OCI-LY3 (cell line): ENCODE measurements at regions not wholly inside any gene's neighbourhood (a gene's known extent, or its start where the extent isn't known, plus 50 kb on each side); places are given as distances from the start of the nearest gene placed in this dataset.

ENCODE experiments used
- H2AFZ ChIP-seq: fragments of 200-600, 300-600 bp; shearing (Covaris generic); 2 replicates; pipeline ENCODE4 v1.6.0; 2014; ENCODE audit warnings: antibody characterized with exemption, low read depth, low read length
- H3K27ac ChIP-seq: fragments of 200-600, 300-600 bp; sonication (generic); 2 replicates; pipeline ENCODE4 v1.5.1; 2014; ENCODE audit warnings: mild to moderate bottlenecking, low read length, moderate library complexity, mixed read lengths
- H3K27me3 ChIP-seq: fragments of 200-600, 300-600 bp; sonication (generic); 2 replicates; pipeline ENCODE4 v1.6.1; 2014; ENCODE audit warnings: low read depth, low read length, mixed read lengths
- H3K36me3 ChIP-seq: fragments of 200-600, 300-600 bp; sonication (generic); replicated peaks from 2 replicates; pipeline ENCODE3; 2014; ENCODE audit warnings: low read depth, low read length, mixed read lengths
- H3K4me1 ChIP-seq: fragments of 300-600, 200-600 bp; sonication (generic); 2 replicates; pipeline ENCODE4 v1.6.1; 2014; ENCODE audit warnings: low read length, mixed read lengths
- H3K4me2 ChIP-seq: fragments of 200-600, 300-600 bp; sonication (generic); 2 replicates; pipeline ENCODE4 v1.6.1; 2014; ENCODE audit warnings: low read length, mixed read lengths
- H3K4me3 ChIP-seq: fragments of 300-600, 200-600 bp; sonication (generic); 2 replicates; pipeline ENCODE4 v1.5.1; 2014; ENCODE audit warnings: antibody characterized with exemption, mild to moderate bottlenecking, low read length, moderate library complexity
- H3K79me2 ChIP-seq: fragments of 300-600, 200-600 bp; shearing (Covaris generic); 2 replicates; pipeline ENCODE4 v1.6.1; 2014; ENCODE audit warnings: mild to moderate bottlenecking, low read length, mixed read lengths
- H3K9ac ChIP-seq: fragments of 300-600, 200-600 bp; shearing (Covaris generic); 2 replicates; pipeline ENCODE4 v1.6.0; 2014; ENCODE audit warnings: mild to moderate bottlenecking, low read length, moderate library complexity
- H3K9me3 ChIP-seq: fragments of 200-600, 300-600 bp; shearing (Covaris generic); 2 replicates; pipeline ENCODE4 v1.6.1; 2014; ENCODE audit warnings: low read length, mixed read lengths; ENCODE audit not compliant: insufficient read depth
- H4K20me1 ChIP-seq: fragments of 200-600, 300-600 bp; sonication (generic); 2 replicates; pipeline ENCODE4 v1.6.1; 2016; ENCODE audit warnings: low read length, mixed read lengths; ENCODE audit not compliant: insufficient read depth
- EZH2phosphoT487 ChIP-seq: fragments of 200-600 bp; shearing (Covaris generic); IDR thresholded peaks from 2 replicates; pipeline ENCODE4 v1.6.1; 2018; ENCODE audit warnings: antibody characterized with exemption, mixed run types, low read depth
- TF ChIP-seq, protein P1 (sequence below): fragments of 200-600, 300-600 bp; sonication (generic); IDR thresholded peaks from 2 replicates; pipeline ENCODE4 v1.5.1; 2014; ENCODE audit warnings: antibody characterized with exemption, low read length, low read depth

DNA sequence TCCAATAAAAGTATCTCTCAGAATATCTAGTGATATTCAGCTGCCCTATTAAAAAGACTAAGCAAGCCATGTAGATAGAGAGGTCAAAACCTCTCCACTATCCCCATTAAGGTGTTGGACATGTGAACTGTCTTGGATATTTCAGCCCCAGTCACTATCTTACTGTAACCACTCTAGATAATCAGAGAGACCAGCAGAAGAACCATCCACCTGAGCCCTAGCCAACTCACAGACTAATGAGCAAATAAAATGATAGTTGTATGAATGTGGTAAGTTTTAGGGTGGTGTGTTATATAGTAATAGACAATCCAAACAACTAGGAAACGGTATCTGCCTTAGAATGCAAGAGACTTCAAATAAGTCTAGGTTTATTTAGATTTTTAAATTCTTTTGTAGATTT is 268.6 kb upstream of the KLF14 start:
- Histone ChIP-seq H3K4me3 (no peak overlapping the region), H3K4me1 (peaks cover 15% of the 10 kb centered on the region), H3K79me2 (no peaks in the 10 kb centered on the region), H4K20me1 (no peaks in the 10 kb centered on the region), H3K4me2 (no peak overlapping the region), H3K27ac (no peak overlapping the region), H2AFZ (no peak overlapping the region), H3K36me3 (peaks cover 11% of the 10 kb centered on the region), H3K9me3 (peaks cover 3% of the 10 kb centered on the region; the same call in 1 of the 2 replicates), H3K9ac (no peak overlapping the region), H3K27me3 (no peaks in the 10 kb centered on the region)
- TF ChIP-seq, protein P1, sequence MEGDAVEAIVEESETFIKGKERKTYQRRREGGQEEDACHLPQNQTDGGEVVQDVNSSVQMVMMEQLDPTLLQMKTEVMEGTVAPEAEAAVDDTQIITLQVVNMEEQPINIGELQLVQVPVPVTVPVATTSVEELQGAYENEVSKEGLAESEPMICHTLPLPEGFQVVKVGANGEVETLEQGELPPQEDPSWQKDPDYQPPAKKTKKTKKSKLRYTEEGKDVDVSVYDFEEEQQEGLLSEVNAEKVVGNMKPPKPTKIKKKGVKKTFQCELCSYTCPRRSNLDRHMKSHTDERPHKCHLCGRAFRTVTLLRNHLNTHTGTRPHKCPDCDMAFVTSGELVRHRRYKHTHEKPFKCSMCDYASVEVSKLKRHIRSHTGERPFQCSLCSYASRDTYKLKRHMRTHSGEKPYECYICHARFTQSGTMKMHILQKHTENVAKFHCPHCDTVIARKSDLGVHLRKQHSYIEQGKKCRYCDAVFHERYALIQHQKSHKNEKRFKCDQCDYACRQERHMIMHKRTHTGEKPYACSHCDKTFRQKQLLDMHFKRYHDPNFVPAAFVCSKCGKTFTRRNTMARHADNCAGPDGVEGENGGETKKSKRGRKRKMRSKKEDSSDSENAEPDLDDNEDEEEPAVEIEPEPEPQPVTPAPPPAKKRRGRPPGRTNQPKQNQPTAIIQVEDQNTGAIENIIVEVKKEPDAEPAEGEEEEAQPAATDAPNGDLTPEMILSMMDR: no peak
- TF ChIP-seq EZH2phosphoT487: no peak

DNA sequence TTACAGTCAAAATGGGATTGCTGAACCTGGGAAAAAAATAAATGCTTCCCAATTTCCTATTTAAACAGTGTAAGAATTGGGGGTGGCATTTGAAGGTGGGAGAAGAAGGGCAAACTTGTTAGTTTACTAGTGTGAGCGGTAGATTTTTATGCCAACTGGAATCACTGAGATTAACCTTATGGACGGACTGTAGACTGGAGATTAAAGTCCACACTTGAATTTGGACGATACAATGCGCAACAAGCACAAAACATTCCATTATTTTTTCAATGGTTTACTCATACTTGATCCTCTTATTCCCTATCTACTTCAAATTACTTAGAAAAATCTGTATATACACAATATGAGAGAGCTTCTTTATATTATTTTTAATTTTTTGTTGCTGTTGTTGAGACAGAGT is 269.6 kb upstream of the KLF14 start:
- Histone ChIP-seq H3K4me1 (peaks cover 26% of the 10 kb centered on the region), H3K9ac (no peak overlapping the region), H3K9me3 (peaks cover 3% of the 10 kb centered on the region; the same call in 1 of the 2 replicates), H3K4me3 (no peak overlapping the region), H3K27me3 (no peaks in the 10 kb centered on the region), H3K27ac (no peak overlapping the region), H3K36me3 (peaks cover 11% of the 10 kb centered on the region), H4K20me1 (no peaks in the 10 kb centered on the region), H3K79me2 (peaks cover 6% of the 10 kb centered on the region), H3K4me2 (no peak overlapping the region), H2AFZ (no peak overlapping the region)
- TF ChIP-seq EZH2phosphoT487: no peak
- TF ChIP-seq, protein P1: no peak

DNA sequence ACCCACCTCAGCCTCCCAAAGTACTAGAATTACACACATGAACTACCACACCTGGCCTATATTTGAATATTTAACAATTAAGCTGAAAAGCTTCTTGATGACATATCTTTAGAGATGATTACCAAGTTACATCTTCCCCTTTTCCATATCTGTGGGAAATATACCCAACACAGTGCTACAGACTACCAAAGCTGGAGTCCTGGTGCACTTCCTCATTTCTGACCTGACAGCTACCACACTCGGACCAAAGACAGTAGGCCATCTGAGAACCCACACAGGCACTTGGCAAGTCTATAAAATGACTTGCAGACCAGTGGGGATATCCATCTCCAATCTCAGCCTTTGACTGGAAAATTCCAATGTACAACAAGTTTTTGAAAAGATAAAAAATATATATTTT is 270.4 kb upstream of the KLF14 start:
- Histone ChIP-seq H2AFZ (no peak overlapping the region), H3K9me3 (peaks cover 3% of the 10 kb centered on the region; the same call in 1 of the 2 replicates), H3K4me3 (no peak overlapping the region), H4K20me1 (no peaks in the 10 kb centered on the region), H3K4me1 (peaks cover 33% of the 10 kb centered on the region), H3K79me2 (peaks cover 8% of the 10 kb centered on the region), H3K9ac (no peak overlapping the region), H3K36me3 (peaks cover 11% of the 10 kb centered on the region), H3K4me2 (no peak overlapping the region), H3K27ac (no peak overlapping the region), H3K27me3 (no peaks in the 10 kb centered on the region)
- TF ChIP-seq, protein P1: no peak
- TF ChIP-seq EZH2phosphoT487: no peak

DNA sequence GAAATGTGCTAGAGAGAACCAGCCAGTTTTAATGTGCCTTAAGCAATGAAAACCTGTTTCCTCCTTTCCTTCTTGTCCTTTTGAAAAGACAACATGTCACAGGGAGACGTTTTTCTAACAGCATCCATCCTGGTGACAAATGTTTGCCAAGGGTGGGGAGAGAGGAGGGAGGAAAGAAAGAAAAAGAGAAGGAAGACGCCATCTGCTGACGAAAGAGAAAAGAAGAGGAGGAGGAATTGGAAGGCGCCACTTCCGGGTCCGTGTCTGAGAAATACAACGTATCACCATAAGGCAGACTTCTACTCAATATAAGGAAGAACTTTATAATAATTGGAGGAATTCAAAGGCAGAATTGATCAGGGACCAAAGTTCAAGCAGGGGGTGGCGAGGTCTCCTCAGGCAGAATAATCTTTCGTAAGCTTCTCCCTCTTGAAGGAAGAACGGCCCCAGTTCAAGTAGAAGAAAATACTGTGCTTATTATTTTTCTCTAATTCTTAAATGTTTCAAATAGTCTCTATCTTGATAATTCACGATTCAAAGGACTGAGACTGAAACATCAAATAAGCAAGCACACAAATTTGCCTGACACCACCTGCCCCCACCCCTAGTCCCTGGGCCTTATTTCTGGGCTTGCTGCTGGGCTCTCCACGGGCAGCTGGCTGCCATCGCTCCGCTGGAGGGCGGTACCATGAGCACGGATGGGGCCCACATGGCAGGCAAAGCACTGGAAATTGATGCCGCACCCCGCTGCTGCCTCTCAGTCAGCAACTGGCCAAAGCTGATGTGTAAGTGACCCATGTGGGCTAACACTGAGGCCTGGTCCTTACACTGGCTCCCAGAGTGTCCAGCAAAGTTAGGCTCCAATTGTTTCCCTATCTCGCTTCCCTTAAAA is 273.7 kb upstream of the KLF14 start:
- peak overlapping the region; percentile 37 for H2AFZ ChIP-seq
- peaks cover 7% of the 10 kb centered on the region for H3K36me3 ChIP-seq
- peaks cover under 1% of the 10 kb centered on the region; the same call in 1 of the 2 replicates for H3K9me3 ChIP-seq
- peak overlapping the region; percentile 80 for H3K4me2 ChIP-seq
- peak overlapping the region; percentile 74 for H3K9ac ChIP-seq
- H4K20me1 ChIP-seq: no peaks in the 10 kb centered on the region
- peaks cover 25% of the 10 kb centered on the region for H3K79me2 ChIP-seq
- H3K4me1 ChIP-seq: peaks cover 66% of the 10 kb centered on the region
- H3K27ac ChIP-seq: peak overlapping the region; percentile 87
- H3K27me3 ChIP-seq: no peaks in the 10 kb centered on the region
- peak overlapping the region; percentile 60 for H3K4me3 ChIP-seq
- no peak for TF ChIP-seq EZH2phosphoT487
- TF ChIP-seq, protein P1: peak; percentile 62
